Activated naive CD8-positive, alpha-beta T cell treated with anti-CD3 and anti-CD28 coated beads, Interleukin-2, amount 50 U/mL, for 16 hours (primary cell): ENCODE measurements at regions not wholly inside any gene's neighbourhood (a gene's known extent, or its start where the extent isn't known, plus 50 kb on each side); places are given as distances from the start of the nearest gene placed in this dataset.

Source experiments
- DNase-seq: peaks from one replicate; pipeline ENCODE4 v3.0.0-alpha.2; 2020; ENCODE audit warnings: low read depth, low spot score

DNA sequence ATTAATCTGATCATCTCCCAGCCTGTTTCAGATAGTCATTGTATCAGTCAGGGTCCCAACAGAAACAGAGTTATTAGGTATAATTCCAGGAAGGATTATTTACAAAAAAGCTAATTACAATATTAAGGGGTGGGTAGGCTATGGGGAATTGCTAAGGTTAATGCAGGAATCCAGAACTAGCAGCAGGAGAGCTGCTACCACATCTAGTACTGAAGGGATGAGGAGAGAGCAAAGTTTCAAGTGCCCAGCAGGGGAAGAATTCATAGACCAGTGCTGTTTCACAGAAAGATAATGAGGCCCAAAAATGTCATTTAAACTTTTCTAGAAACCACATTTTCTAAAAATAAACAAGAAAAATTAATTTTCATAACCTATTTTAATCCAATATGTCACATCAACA, 284.2 kb downstream of the HACE1 start:
- no peak for DNase-seq

- no peak for DNase-seq
Observed at GRCh38 chr6:104574135-104574750, 285.5 kb downstream of the HACE1 start.

- no peak for DNase-seq
Observed at GRCh38 chr6:104573350-104573749, 286.4 kb downstream of the HACE1 start.

DNA sequence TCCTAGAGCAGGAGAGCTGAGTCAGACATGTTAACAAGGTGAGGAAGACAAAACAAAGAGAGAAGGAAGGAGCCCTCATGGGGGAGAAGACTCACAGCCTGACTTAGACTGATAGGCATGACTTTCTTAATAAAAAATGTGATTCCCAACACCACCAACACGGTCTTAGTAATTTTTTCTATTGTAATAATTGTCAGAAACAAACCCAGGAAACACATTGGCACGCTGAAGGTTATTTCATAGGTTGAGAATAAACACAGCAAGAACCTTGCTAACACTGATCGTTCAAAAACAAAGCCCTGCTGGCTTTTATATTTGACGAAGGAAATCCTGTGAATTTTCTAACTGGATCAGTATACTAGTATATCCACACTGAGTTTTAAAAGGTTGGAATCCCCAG, 286.8 kb downstream of the HACE1 start:
- no peak for DNase-seq

GRCh38 chr6:104566411-104566810, 293.3 kb downstream of the HACE1 start:
- DNase-seq, result no peak

- DNase-seq, result no peak
Observed at GRCh38 chr6:104563306-104563705, 296.4 kb downstream of the HACE1 start.

DNA sequence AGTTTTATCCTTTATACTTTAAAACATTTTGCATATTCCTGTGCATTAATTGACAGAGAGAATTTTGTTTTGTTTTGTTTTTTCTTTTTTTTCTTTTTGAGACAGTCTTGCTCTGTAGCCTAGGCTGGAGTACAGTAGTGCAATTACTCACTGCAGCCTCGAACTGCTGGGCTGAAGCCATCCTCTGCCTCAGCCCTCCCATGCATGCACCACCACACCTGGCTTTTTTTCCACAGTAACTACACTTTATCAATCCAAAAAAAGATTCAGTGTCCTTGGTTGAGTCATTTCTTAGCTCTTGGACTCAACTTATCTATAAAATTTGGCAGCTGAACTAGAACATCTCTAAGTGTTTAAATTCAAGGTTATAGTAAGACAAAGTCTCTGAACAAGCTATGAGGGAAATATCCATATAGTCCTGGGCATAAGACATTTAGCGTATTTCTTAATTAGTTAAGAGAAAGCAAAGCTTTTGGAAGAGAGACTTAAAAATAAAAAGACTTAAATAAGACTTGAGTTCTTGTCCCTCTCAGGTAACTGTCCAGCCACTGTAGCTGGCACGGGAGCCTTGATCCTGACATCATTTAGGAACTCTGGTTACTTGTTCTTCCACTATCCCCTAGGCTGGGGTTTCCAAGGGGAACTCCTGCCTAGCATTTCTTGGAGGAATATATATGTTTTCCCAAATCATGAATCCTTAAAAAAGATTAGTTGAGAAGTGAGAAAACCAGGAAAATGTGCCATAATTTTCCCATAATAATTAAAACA, 300.1 kb downstream of the HACE1 start:
- DNase-seq, result no peak

DNA sequence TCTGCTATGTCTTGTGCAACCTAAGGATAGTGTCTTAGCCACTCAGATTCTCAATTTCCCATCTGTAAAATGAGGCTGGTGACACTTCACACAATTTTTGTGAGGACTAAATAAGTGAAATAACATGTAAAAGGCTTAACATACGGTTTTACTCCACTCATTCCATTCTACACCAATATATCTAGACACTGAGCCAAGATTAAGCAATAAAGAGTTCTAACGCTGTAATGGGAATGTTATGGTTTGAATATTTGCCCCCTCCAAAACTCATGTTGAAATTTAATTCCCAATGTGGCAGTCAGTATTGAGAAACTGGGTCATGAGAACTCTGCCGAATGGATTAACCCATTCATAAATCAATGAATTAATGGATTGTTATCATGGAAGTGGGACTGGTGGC, 301.0 kb downstream of the HACE1 start:
- no peak for DNase-seq

DNA sequence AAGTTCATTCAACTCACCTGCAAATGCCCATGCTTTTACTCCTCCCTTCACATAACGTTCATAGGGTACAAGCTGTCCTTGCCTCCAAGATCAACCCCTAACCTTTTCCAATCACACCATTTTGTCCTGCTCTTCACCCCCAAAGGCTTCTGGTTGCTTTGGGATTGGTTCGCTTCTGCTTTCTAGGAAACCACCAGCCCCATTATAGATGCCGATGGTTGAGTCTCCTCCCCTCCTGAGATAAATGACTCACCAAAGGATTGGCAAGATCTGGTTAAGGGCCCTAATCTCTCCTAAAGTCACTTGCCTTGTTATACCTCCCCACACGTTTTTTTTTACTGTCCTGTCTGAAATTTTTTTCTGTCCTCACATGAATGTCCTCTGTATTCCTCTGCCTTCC, 311.4 kb downstream of the HACE1 start:
- DNase-seq, result no peak

GRCh38 chr6:104541411-104541810, 318.3 kb downstream of the HACE1 start:
- DNase-seq, result no peak

GRCh38 chr6:104540743-104541142, 319.0 kb downstream of the HACE1 start:
- no peak for DNase-seq

DNA sequence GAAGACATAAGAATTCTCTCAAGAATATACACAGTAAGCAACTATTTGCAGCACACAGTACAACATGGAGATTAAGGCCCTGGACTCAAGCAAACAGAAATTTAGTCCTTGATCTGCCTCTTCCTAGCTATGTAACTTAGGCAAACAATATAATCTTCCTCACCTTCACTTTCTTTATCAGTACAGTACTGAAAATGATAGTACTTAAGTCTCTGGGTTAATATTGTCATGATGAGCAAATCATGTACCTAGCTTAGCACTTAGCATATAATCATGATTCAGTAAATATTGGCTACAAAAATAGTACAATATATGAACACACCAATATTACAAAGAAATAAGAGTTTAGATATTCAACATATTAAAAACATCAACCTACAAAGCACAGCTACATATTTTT, 320.5 kb downstream of the HACE1 start:
- DNase-seq, result no peak

DNA sequence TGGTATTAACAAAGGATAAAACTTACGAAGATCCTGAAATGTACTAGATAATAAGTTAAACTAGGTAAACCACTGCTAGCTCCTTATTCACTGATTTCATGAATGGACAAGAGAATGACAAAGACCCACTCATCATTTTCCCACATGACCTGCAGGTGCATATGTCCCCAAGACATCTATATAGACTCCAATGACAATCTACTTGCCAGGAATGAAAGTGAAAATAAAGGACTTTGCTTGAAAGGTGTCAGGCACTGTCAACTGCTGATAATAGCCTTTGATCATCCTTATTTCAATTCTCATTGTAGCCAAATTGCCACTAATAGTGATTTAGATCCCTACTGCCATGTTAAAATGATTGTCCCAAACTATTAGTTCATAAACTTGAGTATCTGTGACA, 321.8 kb downstream of the HACE1 start:
- no peak for DNase-seq

DNA sequence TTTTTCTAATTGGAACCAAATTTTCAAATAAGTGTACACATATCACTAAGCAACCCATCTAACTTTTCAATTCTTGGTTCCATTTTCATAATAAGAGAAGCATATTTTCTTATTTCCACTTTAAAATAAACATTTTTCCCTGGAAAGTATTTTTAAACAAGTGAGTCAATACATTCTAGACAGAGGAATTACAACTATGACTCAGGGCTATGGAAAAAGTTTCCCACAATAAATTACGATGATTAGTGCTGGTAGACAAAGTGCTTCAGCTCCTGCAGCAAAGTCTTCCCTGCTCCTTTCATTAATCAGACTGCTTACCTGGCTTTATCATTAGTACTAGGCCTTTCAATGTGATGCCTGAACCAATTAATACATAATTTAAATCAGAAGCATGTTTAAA, 322.5 kb downstream of the HACE1 start:
- no peak for DNase-seq

- no peak for DNase-seq
Observed at GRCh38 chr6:104532462-104532861, 327.3 kb downstream of the HACE1 start.

GRCh38 chr6:104531646-104532045, 328.1 kb downstream of the HACE1 start:
- DNase-seq, result no peak

DNA sequence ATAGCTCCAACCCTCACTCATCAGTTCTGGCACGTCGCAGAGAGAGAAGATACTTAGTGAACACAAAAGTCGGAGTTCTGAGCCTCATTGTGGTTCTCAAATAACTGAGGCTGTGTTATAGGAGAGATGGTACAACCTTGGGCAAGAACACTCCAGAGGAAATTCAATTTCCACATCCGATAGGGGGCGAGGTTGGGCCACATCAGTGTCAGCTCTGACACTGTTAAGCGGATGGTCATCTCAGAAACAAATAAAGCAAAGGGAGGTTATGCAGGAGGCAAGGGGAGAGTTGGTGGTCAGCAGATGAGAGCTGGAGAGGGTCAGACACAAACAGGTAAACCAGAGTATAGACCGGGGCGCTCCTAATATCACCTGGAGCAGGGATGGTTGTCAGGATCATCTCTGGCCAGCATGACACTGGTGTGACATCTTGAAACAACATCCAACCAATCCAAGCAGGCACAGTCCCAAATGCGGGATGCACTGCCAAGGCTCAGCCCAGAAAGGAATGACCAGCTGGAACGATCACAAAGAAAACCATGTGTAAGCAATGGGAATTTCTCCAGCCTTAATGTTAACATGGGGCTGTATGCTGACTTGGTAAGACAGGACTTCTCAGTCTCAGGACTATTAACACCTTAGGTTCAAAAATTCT, 331.8 kb downstream of the HACE1 start:
- DNase-seq, result no peak

GRCh38 chr6:104527311-104527710, 332.4 kb downstream of the HACE1 start:
- DNase-seq, result no peak

GRCh38 chr6:104526376-104526775, 333.3 kb downstream of the HACE1 start:
- DNase-seq, result no peak

GRCh38 chr6:104525677-104526322, 333.9 kb downstream of the HACE1 start:
- peak; percentile 35 for DNase-seq

GRCh38 chr6:104522533-104522932, 337.2 kb downstream of the HACE1 start:
- DNase-seq, result no peak

- DNase-seq, result no peak
Observed at GRCh38 chr6:104521176-104521575, 338.5 kb downstream of the HACE1 start.
